WTC11 (cell line): ENCODE measurements at regions not wholly inside any gene's neighbourhood (a gene's known extent, or its start where the extent isn't known, plus 50 kb on each side); places are given as distances from the start of the nearest gene placed in this dataset.

ENCODE experiments used
- ATAC-seq: fragments of 200-7000 bp; cut with Tn5 transposase; 2 replicates; pipeline ENCODE4 v1.10.0; 2021; ENCODE audit warnings: mild to moderate bottlenecking, moderate library complexity
- CTCF ChIA-PET: fragments of 300-600 bp; sonication (Branson Sonifier 250); formaldehyde crosslinking; loops from one replicate; lab custom pipeline; 2021; ENCODE audit warnings: antibody characterized with exemption; lab: Charles Lee
- POLR2A ChIA-PET: fragments of 350-600 bp; sonication (Branson Sonifier 250); formaldehyde crosslinking; loops from one replicate; lab custom pipeline; 2021; ENCODE audit warnings: antibody characterized with exemption; lab: Charles Lee
- DNase-seq: peaks from one replicate; pipeline ENCODE4 v3.0.0; 2021; ENCODE audit warnings: low spot score
- H3K27ac Mint-ChIP-seq: 2 replicates; pipeline ENCODE4 v1.8.0; 2021; ENCODE audit warnings: mixed read lengths
- H3K27me3 Mint-ChIP-seq: 2 replicates; pipeline ENCODE4 v1.8.0; 2021; ENCODE audit warnings: low read depth, mild to moderate bottlenecking, moderate library complexity, mixed read lengths
- H3K36me3 Mint-ChIP-seq: 2 replicates; pipeline ENCODE4 v1.8.0; 2021; ENCODE audit warnings: mixed read lengths
- H3K4me1 Mint-ChIP-seq: 2 replicates; pipeline ENCODE4 v1.8.0; 2022; ENCODE audit warnings: mixed read lengths
- H3K4me3 Mint-ChIP-seq: 2 replicates; pipeline ENCODE4 v1.8.0; 2021; ENCODE audit warnings: mild to moderate bottlenecking, moderate library complexity, mixed read lengths
- H3K9me3 Mint-ChIP-seq: 2 replicates; pipeline ENCODE4 v1.8.0; 2021; ENCODE audit warnings: mixed read lengths
- ATF1 ChIP-seq: sonication (generic); formaldehyde crosslinking; IDR thresholded peaks from 2 replicates; pipeline ENCODE4 v1.8.1; 2023; ENCODE audit warnings: mild to moderate bottlenecking, moderate library complexity, missing genetic modification reagents
- CREM ChIP-seq: sonication (generic); formaldehyde crosslinking; IDR thresholded peaks from 2 replicates; pipeline ENCODE4 v1.8.1; 2022; ENCODE audit warnings: mild to moderate bottlenecking, missing genetic modification reagents, moderate library complexity
- ELF4 ChIP-seq: sonication (generic); formaldehyde crosslinking; IDR thresholded peaks from 2 replicates; pipeline ENCODE4 v1.8.1; 2022; ENCODE audit warnings: low read depth, mild to moderate bottlenecking, moderate library complexity, missing genetic modification reagents
- ERG ChIP-seq: fragments of 250-450 bp; sonication (Bioruptor Pico); IDR thresholded peaks from 2 replicates; pipeline ENCODE4 v1.8.0; 2021; ENCODE audit warnings: mild to moderate bottlenecking
- ESRRA ChIP-seq: sonication (generic); formaldehyde crosslinking; IDR thresholded peaks from 2 replicates; pipeline ENCODE4 v1.8.1; 2022; ENCODE audit warnings: mild to moderate bottlenecking, missing genetic modification reagents, borderline replicate concordance
- GABPB1 ChIP-seq: sonication (generic); formaldehyde crosslinking; IDR thresholded peaks from 2 replicates; pipeline ENCODE4 v1.8.1; 2023; ENCODE audit warnings: mild to moderate bottlenecking, missing genetic modification reagents
- IRF2 ChIP-seq: sonication (generic); formaldehyde crosslinking; IDR thresholded peaks from 2 replicates; pipeline ENCODE4 v1.8.0; 2022; ENCODE audit warnings: low read depth, missing genetic modification reagents, borderline replicate concordance
- JAZF1 ChIP-seq: fragments of 250-450 bp; sonication (Bioruptor Pico); IDR thresholded peaks from 2 replicates; pipeline ENCODE4 v1.9.0; 2021; ENCODE audit warnings: moderate library complexity, mild to moderate bottlenecking, inconsistent platforms
- NFE2L1 ChIP-seq: sonication (generic); formaldehyde crosslinking; IDR thresholded peaks from 2 replicates; pipeline ENCODE4 v1.8.1; 2023; ENCODE audit warnings: missing genetic modification reagents
- OVOL2 ChIP-seq: fragments of 250-450 bp; sonication (Bioruptor Pico); IDR thresholded peaks from 2 replicates; pipeline ENCODE4 v1.9.0; 2021; ENCODE audit warnings: mild to moderate bottlenecking, borderline replicate concordance
- PRDM15 ChIP-seq: sonication (generic); formaldehyde crosslinking; IDR thresholded peaks from 2 replicates; pipeline ENCODE4 v1.8.0; 2022; ENCODE audit warnings: missing genetic modification reagents
- PRRX2 ChIP-seq: fragments of 250-450 bp; sonication (Bioruptor Pico); IDR thresholded peaks from 2 replicates; pipeline ENCODE4 v1.8.0; 2021; ENCODE audit warnings: mild to moderate bottlenecking
- RELA ChIP-seq: sonication (generic); formaldehyde crosslinking; IDR thresholded peaks from 2 replicates; pipeline ENCODE4 v1.8.1; 2022; ENCODE audit warnings: missing genetic modification reagents, mild to moderate bottlenecking, borderline replicate concordance
- SMAD3 ChIP-seq: sonication (generic); formaldehyde crosslinking; IDR thresholded peaks from 2 replicates; pipeline ENCODE4 v1.8.0; 2022; ENCODE audit warnings: missing genetic modification reagents, mild to moderate bottlenecking, borderline replicate concordance
- SOX15 ChIP-seq: fragments of 250-450 bp; sonication (Bioruptor Pico); IDR thresholded peaks from 2 replicates; pipeline ENCODE4 v1.9.0; 2021; ENCODE audit warnings: mild to moderate bottlenecking
- TCF7 ChIP-seq: sonication (generic); formaldehyde crosslinking; IDR thresholded peaks from 2 replicates; pipeline ENCODE4 v1.8.0; 2022; ENCODE audit warnings: mild to moderate bottlenecking, low read depth, missing genetic modification reagents, moderate library complexity
- USF1 ChIP-seq: sonication (generic); formaldehyde crosslinking; IDR thresholded peaks from 2 replicates; pipeline ENCODE4 v1.8.0; 2022; ENCODE audit warnings: mild to moderate bottlenecking, missing genetic modification reagents
- ZBTB21 ChIP-seq: sonication (generic); formaldehyde crosslinking; IDR thresholded peaks from 2 replicates; pipeline ENCODE4 v1.8.1; 2023; ENCODE audit warnings: mild to moderate bottlenecking, missing genetic modification reagents, borderline replicate concordance
- ZNF138 ChIP-seq: sonication (generic); formaldehyde crosslinking; conservative IDR thresholded peaks from 2 replicates; pipeline ENCODE4 v1.8.1; 2022; ENCODE audit warnings: mild to moderate bottlenecking, moderate library complexity, missing genetic modification reagents
- ZNF263 ChIP-seq: sonication (generic); formaldehyde crosslinking; IDR thresholded peaks from 2 replicates; pipeline ENCODE4 v1.8.1; 2022; ENCODE audit warnings: low read depth, mild to moderate bottlenecking, moderate library complexity, missing genetic modification reagents
- ZNF396 ChIP-seq: fragments of 250-450 bp; sonication (Bioruptor Pico); IDR thresholded peaks from 2 replicates; pipeline ENCODE4 v1.8.0; 2021; ENCODE audit warnings: mild to moderate bottlenecking, moderate library complexity, borderline replicate concordance
- ZNF423 ChIP-seq: fragments of 250-450 bp; sonication (Bioruptor Pico); IDR thresholded peaks from 2 replicates; pipeline ENCODE4 v2.1.2; 2022; ENCODE audit warnings: mild to moderate bottlenecking, moderate library complexity

- no peak for TF ChIP-seq ZBTB21 (CRISPR knock-in tag)
- no peak for TF ChIP-seq ZNF396
- no peak for TF ChIP-seq ERG (CRISPR knock-in tag)
- no peak for TF ChIP-seq PRDM15 (CRISPR knock-in tag)
- no peak for TF ChIP-seq RELA (CRISPR knock-in tag)
- no peak for TF ChIP-seq ZNF138 (CRISPR knock-in tag)
- TF ChIP-seq PRRX2 (CRISPR knock-in tag): no peak
- TF ChIP-seq ATF1 (CRISPR knock-in tag): no peak
- no peak for TF ChIP-seq ESRRA (CRISPR knock-in tag)
- TF ChIP-seq, all 79 proteins: peak for 0
- no peak for DNase-seq
- POLR2A ChIA-PET: no interaction called here
- Mint-ChIP-seq H3K27me3 (peaks cover 45% of the 10 kb centered on the region), H3K36me3 (peaks cover 2% of the 10 kb centered on the region), H3K27ac (no peak overlapping the region), H3K4me1 (peaks cover 11% of the 10 kb centered on the region), H3K9me3 (peaks cover 3% of the 10 kb centered on the region; the same call in 1 of the 2 replicates), H3K4me3 (no peak overlapping the region)
- ATAC-seq: no peak
- CTCF ChIA-PET: interaction anchor here (0.7 to 2.0 kb wide), 2 partner anchors 45 to 246 kb away, joined by 3 to 11 read pairs; no protein-coding TSS in a partner anchor
Measured at GRCh38 chr20:60255866-60256265, 297.6 kb downstream of the CDH26 start.

- DNase-seq (no peak), ATAC-seq (no peak)
- Mint-ChIP-seq H3K27ac (no peak overlapping the region), H3K36me3 (peaks cover 2% of the 10 kb centered on the region), H3K27me3 (peaks cover 42% of the 10 kb centered on the region), H3K4me1 (peaks cover 11% of the 10 kb centered on the region), H3K9me3 (peaks cover 3% of the 10 kb centered on the region; the same call in 1 of the 2 replicates), H3K4me3 (no peak overlapping the region)
- POLR2A ChIA-PET: no interaction called here
- no peak for TF ChIP-seq TCF7
- CTCF ChIA-PET: interaction anchor here (2.0 kb wide), 1 partner anchor 46 kb away, joined by 11 read pairs; no protein-coding TSS in a partner anchor
Measured at GRCh38 chr20:60256811-60257210, 298.6 kb downstream of the CDH26 start.

GRCh38 chr20:60257671-60258070, 299.4 kb downstream of the CDH26 start:
- DNase-seq (no peak), ATAC-seq (no peak)
- H3K27ac Mint-ChIP-seq: no peak overlapping the region
- TF ChIP-seq IRF2 (CRISPR knock-in tag) (no peak), ESRRA (CRISPR knock-in tag) (no peak), NFE2L1 (CRISPR knock-in tag) (no peak), PRDM15 (CRISPR knock-in tag) (no peak), ELF4 (CRISPR knock-in tag) (no peak), USF1 (CRISPR knock-in tag) (no peak), OVOL2 (CRISPR knock-in tag) (no peak), GABPB1 (CRISPR knock-in tag) (no peak), SOX15 (CRISPR knock-in tag) (no peak), JAZF1 (CRISPR knock-in tag) (no peak), SMAD3 (CRISPR knock-in tag) (no peak), ZNF423 (CRISPR knock-in tag) (no peak), CREM (no peak), ZNF263 (CRISPR knock-in tag) (no peak)
- H3K27me3 Mint-ChIP-seq: peaks cover 36% of the 10 kb centered on the region
- peaks cover 3% of the 10 kb centered on the region; the same call in 1 of the 2 replicates for H3K9me3 Mint-ChIP-seq
- ChIA-PET CTCF (no interaction called here), POLR2A (no interaction called here)
- peaks cover 2% of the 10 kb centered on the region for H3K36me3 Mint-ChIP-seq
- H3K4me3 Mint-ChIP-seq: no peak overlapping the region
- H3K4me1 Mint-ChIP-seq: peaks cover 11% of the 10 kb centered on the region
